H1 (cell line): ENCODE measurements at regions not wholly inside any gene's neighbourhood (a gene's known extent, or its start where the extent isn't known, plus 50 kb on each side); places are given as distances from the start of the nearest gene placed in this dataset.

Source experiments
- POLR2AphosphoS5 ChIP-seq: IDR thresholded peaks from 2 replicates; pipeline ENCODE4 v1.6.1; 2011; ENCODE audit warnings: low read depth, low read length
- SAP30 ChIP-seq: fragments of 300-600 bp; sonication (generic); IDR thresholded peaks from 2 replicates; pipeline ENCODE4 v1.7.1; 2012; ENCODE audit warnings: low read length, moderate library complexity, mild to moderate bottlenecking, inconsistent platforms; ENCODE audit not compliant: insufficient read depth, insufficient replicate concordance
- SP1 ChIP-seq: IDR thresholded peaks from 2 replicates; pipeline ENCODE4 v1.6.1; 2011; ENCODE audit warnings: low read depth, low read length
- TBP ChIP-seq: IDR thresholded peaks from 2 replicates; pipeline ENCODE4 v1.6.1; 2011; ENCODE audit warnings: low read depth, low read length, improper control_type of control experiment
- TF ChIP-seq, protein P1 (sequence below): fragments of 300-600 bp; sonication (generic); IDR thresholded peaks from 2 replicates; pipeline ENCODE4 v1.7.1; 2012; ENCODE audit warnings: low read length, moderate library complexity, mild to moderate bottlenecking, inconsistent platforms; ENCODE audit not compliant: insufficient replicate concordance

DNA sequence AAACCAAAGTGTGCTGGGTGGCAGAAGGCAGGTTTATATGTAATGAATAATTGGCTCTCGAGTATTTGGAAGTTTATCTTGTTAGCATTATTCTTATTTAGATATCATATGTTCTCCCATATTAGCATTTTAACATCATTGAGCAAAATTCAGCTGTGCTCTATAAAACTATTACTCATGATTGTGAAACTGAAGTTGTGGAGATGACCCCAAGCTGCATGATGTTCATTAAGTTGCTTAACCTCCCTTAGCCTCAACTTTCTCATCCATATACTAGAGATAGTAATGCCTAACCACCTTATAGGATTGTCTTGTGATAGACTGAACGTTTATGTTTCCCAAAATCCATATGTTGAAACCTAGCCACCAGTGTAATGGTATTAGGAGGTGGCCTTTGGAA is 346.3 kb downstream of the SATB2 start (continued):
- TF ChIP-seq, protein P1, sequence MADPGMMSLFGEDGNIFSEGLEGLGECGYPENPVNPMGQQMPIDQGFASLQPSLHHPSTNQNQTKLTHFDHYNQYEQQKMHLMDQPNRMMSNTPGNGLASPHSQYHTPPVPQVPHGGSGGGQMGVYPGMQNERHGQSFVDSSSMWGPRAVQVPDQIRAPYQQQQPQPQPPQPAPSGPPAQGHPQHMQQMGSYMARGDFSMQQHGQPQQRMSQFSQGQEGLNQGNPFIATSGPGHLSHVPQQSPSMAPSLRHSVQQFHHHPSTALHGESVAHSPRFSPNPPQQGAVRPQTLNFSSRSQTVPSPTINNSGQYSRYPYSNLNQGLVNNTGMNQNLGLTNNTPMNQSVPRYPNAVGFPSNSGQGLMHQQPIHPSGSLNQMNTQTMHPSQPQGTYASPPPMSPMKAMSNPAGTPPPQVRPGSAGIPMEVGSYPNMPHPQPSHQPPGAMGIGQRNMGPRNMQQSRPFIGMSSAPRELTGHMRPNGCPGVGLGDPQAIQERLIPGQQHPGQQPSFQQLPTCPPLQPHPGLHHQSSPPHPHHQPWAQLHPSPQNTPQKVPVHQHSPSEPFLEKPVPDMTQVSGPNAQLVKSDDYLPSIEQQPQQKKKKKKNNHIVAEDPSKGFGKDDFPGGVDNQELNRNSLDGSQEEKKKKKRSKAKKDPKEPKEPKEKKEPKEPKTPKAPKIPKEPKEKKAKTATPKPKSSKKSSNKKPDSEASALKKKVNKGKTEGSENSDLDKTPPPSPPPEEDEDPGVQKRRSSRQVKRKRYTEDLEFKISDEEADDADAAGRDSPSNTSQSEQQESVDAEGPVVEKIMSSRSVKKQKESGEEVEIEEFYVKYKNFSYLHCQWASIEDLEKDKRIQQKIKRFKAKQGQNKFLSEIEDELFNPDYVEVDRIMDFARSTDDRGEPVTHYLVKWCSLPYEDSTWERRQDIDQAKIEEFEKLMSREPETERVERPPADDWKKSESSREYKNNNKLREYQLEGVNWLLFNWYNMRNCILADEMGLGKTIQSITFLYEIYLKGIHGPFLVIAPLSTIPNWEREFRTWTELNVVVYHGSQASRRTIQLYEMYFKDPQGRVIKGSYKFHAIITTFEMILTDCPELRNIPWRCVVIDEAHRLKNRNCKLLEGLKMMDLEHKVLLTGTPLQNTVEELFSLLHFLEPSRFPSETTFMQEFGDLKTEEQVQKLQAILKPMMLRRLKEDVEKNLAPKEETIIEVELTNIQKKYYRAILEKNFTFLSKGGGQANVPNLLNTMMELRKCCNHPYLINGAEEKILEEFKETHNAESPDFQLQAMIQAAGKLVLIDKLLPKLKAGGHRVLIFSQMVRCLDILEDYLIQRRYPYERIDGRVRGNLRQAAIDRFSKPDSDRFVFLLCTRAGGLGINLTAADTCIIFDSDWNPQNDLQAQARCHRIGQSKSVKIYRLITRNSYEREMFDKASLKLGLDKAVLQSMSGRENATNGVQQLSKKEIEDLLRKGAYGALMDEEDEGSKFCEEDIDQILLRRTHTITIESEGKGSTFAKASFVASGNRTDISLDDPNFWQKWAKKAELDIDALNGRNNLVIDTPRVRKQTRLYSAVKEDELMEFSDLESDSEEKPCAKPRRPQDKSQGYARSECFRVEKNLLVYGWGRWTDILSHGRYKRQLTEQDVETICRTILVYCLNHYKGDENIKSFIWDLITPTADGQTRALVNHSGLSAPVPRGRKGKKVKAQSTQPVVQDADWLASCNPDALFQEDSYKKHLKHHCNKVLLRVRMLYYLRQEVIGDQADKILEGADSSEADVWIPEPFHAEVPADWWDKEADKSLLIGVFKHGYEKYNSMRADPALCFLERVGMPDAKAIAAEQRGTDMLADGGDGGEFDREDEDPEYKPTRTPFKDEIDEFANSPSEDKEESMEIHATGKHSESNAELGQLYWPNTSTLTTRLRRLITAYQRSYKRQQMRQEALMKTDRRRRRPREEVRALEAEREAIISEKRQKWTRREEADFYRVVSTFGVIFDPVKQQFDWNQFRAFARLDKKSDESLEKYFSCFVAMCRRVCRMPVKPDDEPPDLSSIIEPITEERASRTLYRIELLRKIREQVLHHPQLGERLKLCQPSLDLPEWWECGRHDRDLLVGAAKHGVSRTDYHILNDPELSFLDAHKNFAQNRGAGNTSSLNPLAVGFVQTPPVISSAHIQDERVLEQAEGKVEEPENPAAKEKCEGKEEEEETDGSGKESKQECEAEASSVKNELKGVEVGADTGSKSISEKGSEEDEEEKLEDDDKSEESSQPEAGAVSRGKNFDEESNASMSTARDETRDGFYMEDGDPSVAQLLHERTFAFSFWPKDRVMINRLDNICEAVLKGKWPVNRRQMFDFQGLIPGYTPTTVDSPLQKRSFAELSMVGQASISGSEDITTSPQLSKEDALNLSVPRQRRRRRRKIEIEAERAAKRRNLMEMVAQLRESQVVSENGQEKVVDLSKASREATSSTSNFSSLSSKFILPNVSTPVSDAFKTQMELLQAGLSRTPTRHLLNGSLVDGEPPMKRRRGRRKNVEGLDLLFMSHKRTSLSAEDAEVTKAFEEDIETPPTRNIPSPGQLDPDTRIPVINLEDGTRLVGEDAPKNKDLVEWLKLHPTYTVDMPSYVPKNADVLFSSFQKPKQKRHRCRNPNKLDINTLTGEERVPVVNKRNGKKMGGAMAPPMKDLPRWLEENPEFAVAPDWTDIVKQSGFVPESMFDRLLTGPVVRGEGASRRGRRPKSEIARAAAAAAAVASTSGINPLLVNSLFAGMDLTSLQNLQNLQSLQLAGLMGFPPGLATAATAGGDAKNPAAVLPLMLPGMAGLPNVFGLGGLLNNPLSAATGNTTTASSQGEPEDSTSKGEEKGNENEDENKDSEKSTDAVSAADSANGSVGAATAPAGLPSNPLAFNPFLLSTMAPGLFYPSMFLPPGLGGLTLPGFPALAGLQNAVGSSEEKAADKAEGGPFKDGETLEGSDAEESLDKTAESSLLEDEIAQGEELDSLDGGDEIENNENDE: no peak
- TF ChIP-seq TBP (no peak), SAP30 (no peak), POLR2AphosphoS5 (no peak), SP1 (no peak)
